Loucy (cell line): ENCODE measurements at regions not wholly inside any gene's neighbourhood (a gene's known extent, or its start where the extent isn't known, plus 50 kb on each side); places are given as distances from the start of the nearest gene placed in this dataset.
A peak's percentile ranks its signal among the peaks of the same experiment; 100 is the strongest.

Experiments
- H2AFZ ChIP-seq: fragments of 200-600 bp; sonication (generic); 2 replicates; pipeline ENCODE4 v1.6.0; 2016; ENCODE audit warnings: antibody characterized with exemption, mild to moderate bottlenecking, low read length, moderate library complexity
- H3F3A ChIP-seq: fragments of 200-600 bp; 2 replicates; pipeline ENCODE4 v1.6.0; 2016; ENCODE audit warnings: antibody characterized with exemption, low read depth, mild to moderate bottlenecking
- H3K27me3 ChIP-seq: fragments of 200-600 bp; sonication (generic); 2 replicates; pipeline ENCODE4 v1.6.1; 2014; ENCODE audit warnings: low read length, mild to moderate bottlenecking; ENCODE audit not compliant: insufficient read depth, poor library complexity, severe bottlenecking
- H3K36me3 ChIP-seq: fragments of 200-600 bp; sonication (generic); 2 replicates; pipeline ENCODE4 v1.6.1; 2016; ENCODE audit warnings: low read length; ENCODE audit not compliant: insufficient read depth
- H3K4me1 ChIP-seq: fragments of 200-600 bp; sonication (generic); 2 replicates; pipeline ENCODE4 v1.5.1; 2014; ENCODE audit warnings: low read length, mild to moderate bottlenecking; ENCODE audit not compliant: insufficient read depth, poor library complexity, severe bottlenecking
- H3K4me2 ChIP-seq: fragments of 200-600 bp; sonication (generic); 2 replicates; pipeline ENCODE4 v1.6.0; 2014; ENCODE audit warnings: antibody characterized with exemption, low read length, low read depth, mild to moderate bottlenecking; ENCODE audit not compliant: poor library complexity, severe bottlenecking
- H3K4me3 ChIP-seq: fragments of 200-600 bp; sonication (generic); 2 replicates; pipeline ENCODE4 v1.5.1; 2014; ENCODE audit warnings: low read length, mild to moderate bottlenecking, mixed read lengths; ENCODE audit not compliant: poor library complexity, severe bottlenecking
- H3K79me2 ChIP-seq: fragments of 200-600 bp; sonication (generic); 2 replicates; pipeline ENCODE4 v1.6.1; 2014; ENCODE audit warnings: low read length; ENCODE audit not compliant: insufficient read depth
- H3K9ac ChIP-seq: fragments of 200-600 bp; sonication (generic); 2 replicates; pipeline ENCODE4 v1.6.0; 2014; ENCODE audit warnings: mild to moderate bottlenecking, low read depth, low read length, moderate library complexity; ENCODE audit not compliant: poor library complexity, severe bottlenecking
- H3K9me2 ChIP-seq: fragments of 200-600 bp; sonication (generic); replicated peaks from 2 replicates; pipeline ENCODE4 v1.6.1; 2016; ENCODE audit warnings: low read depth, low read length, mixed read lengths
- H3K9me3 ChIP-seq: fragments of 200-600 bp; sonication (generic); 2 replicates; pipeline ENCODE4 v1.6.1; 2014; ENCODE audit warnings: mild to moderate bottlenecking, antibody characterized with exemption, low read length, low read depth; ENCODE audit not compliant: insufficient read depth
- H4K20me1 ChIP-seq: fragments of 200-600 bp; sonication (generic); 2 replicates; pipeline ENCODE4 v1.6.0; 2014; ENCODE audit warnings: antibody characterized with exemption, low read length, mild to moderate bottlenecking; ENCODE audit not compliant: insufficient read depth, poor library complexity, severe bottlenecking
- CTCF ChIP-seq: fragments of 200-600 bp; sonication (generic); conservative IDR thresholded peaks from 2 replicates; pipeline ENCODE4 v1.5.1; 2014; ENCODE audit warnings: mild to moderate bottlenecking, antibody characterized with exemption, low read length
- EZH2phosphoT487 ChIP-seq: fragments of 200-600 bp; IDR thresholded peaks from 2 replicates; pipeline ENCODE4 v1.6.1; 2018; ENCODE audit warnings: antibody characterized with exemption, mild to moderate bottlenecking, moderate library complexity, borderline replicate concordance

- TF ChIP-seq CTCF (no peak), EZH2phosphoT487 (no peak)
- Histone ChIP-seq H3K36me3 (no peaks in the 10 kb centered on the region), H4K20me1 (no peaks in the 10 kb centered on the region), H3F3A (peaks cover 21% of the 10 kb centered on the region), H3K4me1 (peaks cover 45% of the 10 kb centered on the region), H3K4me3 (no peak overlapping the region), H3K9ac (no peak overlapping the region), H3K79me2 (no peaks in the 10 kb centered on the region), H3K4me2 (no peak overlapping the region), H2AFZ (peak overlapping the region; percentile 13; the same call in 1 of the 2 replicates), H3K9me3 (no peaks in the 10 kb centered on the region), H3K9me2 (no peaks in the 10 kb centered on the region), H3K27me3 (no peaks in the 10 kb centered on the region)
Measured at GRCh38 chr6:108795122-108795521, 53.1 kb upstream of the ARMC2 start.

- Histone ChIP-seq H3F3A (peaks cover 21% of the 10 kb centered on the region), H3K9me3 (no peaks in the 10 kb centered on the region), H3K9ac (no peak overlapping the region), H3K9me2 (no peaks in the 10 kb centered on the region), H3K4me3 (no peak overlapping the region), H3K79me2 (no peaks in the 10 kb centered on the region), H3K4me2 (no peak overlapping the region), H3K36me3 (no peaks in the 10 kb centered on the region), H2AFZ (no peak overlapping the region), H3K27me3 (no peaks in the 10 kb centered on the region), H4K20me1 (no peaks in the 10 kb centered on the region), H3K4me1 (peaks cover 52% of the 10 kb centered on the region)
- TF ChIP-seq EZH2phosphoT487 (no peak), CTCF (no peak)
Measured at GRCh38 chr6:108795814-108796213, 52.4 kb upstream of the ARMC2 start.

- Histone ChIP-seq H3K36me3 (no peaks in the 10 kb centered on the region), H3K9me3 (no peaks in the 10 kb centered on the region), H2AFZ (peak overlapping the region; percentile 4), H3K4me2 (peak overlapping the region; percentile 75), H3K79me2 (no peaks in the 10 kb centered on the region), H3K27me3 (no peaks in the 10 kb centered on the region), H3K9me2 (no peaks in the 10 kb centered on the region), H4K20me1 (no peaks in the 10 kb centered on the region), H3K9ac (peak overlapping the region; percentile 70), H3K4me3 (no peak overlapping the region), H3F3A (peaks cover 21% of the 10 kb centered on the region), H3K4me1 (peaks cover 62% of the 10 kb centered on the region)
- TF ChIP-seq EZH2phosphoT487 (no peak), CTCF (no peak)
Measured at GRCh38 chr6:108796875-108797274, 51.3 kb upstream of the ARMC2 start.
